ENCODE measurements at regions not wholly inside any gene's neighbourhood (a gene's known extent, or its start where the extent isn't known, plus 50 kb on each side); places are given as distances from the start of the nearest gene placed in this dataset.

DNA sequence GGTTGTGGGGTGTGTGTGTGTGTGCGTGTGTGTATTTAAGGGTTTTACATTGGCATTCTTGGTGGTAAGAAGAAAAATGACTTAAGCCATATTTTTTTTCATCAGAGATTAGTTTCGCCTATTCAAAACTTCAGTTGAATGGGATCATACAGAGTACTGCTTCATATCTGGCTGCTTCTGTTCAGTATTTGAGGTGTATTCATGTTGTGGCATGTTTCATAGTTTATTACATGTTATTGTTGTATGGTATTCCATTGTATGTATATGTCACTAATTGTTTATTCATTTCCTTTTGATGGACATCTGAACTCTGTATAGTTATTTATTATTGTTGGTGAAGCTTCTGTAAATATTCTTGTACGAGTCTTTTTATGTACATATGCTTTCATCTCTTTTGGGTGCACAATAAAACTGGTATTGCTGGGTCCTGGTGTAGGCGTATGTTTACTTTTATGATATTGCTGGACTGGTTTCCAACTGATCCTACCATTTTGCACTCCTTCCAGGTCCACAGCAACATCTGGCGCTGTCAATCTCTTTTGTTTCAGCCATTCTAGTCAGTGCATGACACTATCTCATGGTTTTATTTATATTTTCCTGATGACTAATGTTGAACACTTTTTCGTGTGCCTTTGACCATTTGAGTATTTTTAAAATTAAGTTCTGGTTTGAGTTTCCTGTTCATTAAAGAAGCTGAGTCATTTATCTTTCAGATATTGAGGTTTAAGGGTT is 77.4 kb upstream of the MAF start:
- Histone ChIP-seq H3K27ac (replicated peaks in 1 of 4) (no peak overlapping the region), H3K36me3 (no peaks in the 10 kb centered on the region), H3K4me1 (no peaks in the 10 kb centered on the region), H3K9me3 (peaks cover 0 to 5% (median 0%) of the 10 kb centered on the region in 4 donors), H3K27me3 (no peaks in the 10 kb centered on the region), H3K4me3 (no peak overlapping the region)
- no peak for TF ChIP-seq EP300 (IDR thresholded peaks at IDR 0.05)
- no peak for TF ChIP-seq POLR2AphosphoS5 (IDR thresholded peaks at IDR 0.05)
- TF ChIP-seq, protein P1, sequence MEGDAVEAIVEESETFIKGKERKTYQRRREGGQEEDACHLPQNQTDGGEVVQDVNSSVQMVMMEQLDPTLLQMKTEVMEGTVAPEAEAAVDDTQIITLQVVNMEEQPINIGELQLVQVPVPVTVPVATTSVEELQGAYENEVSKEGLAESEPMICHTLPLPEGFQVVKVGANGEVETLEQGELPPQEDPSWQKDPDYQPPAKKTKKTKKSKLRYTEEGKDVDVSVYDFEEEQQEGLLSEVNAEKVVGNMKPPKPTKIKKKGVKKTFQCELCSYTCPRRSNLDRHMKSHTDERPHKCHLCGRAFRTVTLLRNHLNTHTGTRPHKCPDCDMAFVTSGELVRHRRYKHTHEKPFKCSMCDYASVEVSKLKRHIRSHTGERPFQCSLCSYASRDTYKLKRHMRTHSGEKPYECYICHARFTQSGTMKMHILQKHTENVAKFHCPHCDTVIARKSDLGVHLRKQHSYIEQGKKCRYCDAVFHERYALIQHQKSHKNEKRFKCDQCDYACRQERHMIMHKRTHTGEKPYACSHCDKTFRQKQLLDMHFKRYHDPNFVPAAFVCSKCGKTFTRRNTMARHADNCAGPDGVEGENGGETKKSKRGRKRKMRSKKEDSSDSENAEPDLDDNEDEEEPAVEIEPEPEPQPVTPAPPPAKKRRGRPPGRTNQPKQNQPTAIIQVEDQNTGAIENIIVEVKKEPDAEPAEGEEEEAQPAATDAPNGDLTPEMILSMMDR (IDR thresholded peaks at IDR 0.05) = no peak
- no peak for TF ChIP-seq POLR2A (IDR thresholded peaks at IDR 0.05; ENCODE audit: low read depth)
- intact Hi-C loops (cut with DNase I) = no loop called here
- no peak for DNase-seq (ENCODE audit: extremely low spot score)
- 74% methylated on average over 6 of the region's 6 CpGs for WGBS

DNA sequence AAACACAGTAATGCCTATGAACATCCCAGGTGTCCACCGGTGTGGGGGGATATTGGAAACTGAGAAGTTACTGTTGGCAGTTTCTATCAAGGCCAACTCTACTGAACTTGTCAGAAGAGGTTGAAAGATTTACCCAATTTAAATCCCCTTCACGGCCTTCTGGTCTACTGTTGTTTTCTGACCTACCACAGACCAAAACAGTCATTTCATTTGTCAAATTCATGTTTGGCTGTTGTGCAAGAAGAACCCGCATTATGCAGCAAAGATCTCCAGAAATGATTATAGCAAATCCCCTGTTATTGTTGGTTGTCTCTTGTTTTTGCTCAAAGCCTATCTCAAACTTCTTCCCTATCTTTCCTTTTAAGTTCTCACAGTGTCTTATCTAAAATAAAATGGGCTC is 73.1 kb upstream of the MAF start:
- no peaks in the 10 kb centered on the region for H3K27me3 ChIP-seq
- no peaks in the 10 kb centered on the region for H3K4me1 ChIP-seq

DNA sequence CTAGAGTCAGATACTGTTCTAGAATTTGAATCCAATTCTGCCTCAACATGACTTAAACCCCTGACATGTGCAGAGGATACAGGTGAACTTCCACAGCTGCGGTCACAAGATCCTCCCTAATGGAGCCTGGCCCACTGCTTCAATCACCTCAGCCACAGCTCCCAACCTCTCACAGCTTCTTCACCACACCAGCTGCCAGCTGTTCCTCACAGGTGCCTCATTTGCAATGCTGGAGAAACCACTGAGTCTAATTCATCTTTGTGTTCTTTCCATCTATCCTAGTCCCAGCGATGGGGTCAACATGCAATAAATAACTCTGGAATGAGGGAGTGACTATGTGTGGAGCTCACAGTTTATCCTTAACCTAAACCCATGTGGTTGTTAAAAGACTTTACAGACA is 72.0 kb upstream of the MAF start:
- TF ChIP-seq POLR2AphosphoS5 (IDR thresholded peaks at IDR 0.05) (no peak), POLR2A (IDR thresholded peaks at IDR 0.05; ENCODE audit: low read depth) (no peak), EP300 (IDR thresholded peaks at IDR 0.05) (no peak)
- TF ChIP-seq, protein P1 (IDR thresholded peaks at IDR 0.05) = no peak
- 82% methylated on average over 2 of the region's 2 CpGs for WGBS
- no peak overlapping the region for H3K4me3 ChIP-seq
- H3K9me3 ChIP-seq = no peaks in the 10 kb centered on the region
- no peaks in the 10 kb centered on the region for H3K36me3 ChIP-seq
- no peaks in the 10 kb centered on the region for H3K4me1 ChIP-seq
- peak; percentile 68 for DNase-seq (ENCODE audit: extremely low spot score)
- no peaks in the 10 kb centered on the region for H3K27me3 ChIP-seq
- no peak overlapping the region for H3K27ac ChIP-seq (replicated peaks in 1 of 4)
- intact Hi-C loops (cut with DNase I) = no loop called here

More for the DNA sequence above, 73.1 kb upstream of the MAF start:
- TF ChIP-seq POLR2A (IDR thresholded peaks at IDR 0.05; ENCODE audit: low read depth) = no peak
- TF ChIP-seq, protein P1 (IDR thresholded peaks at IDR 0.05) = no peak
- H3K9me3 ChIP-seq = no peaks in the 10 kb centered on the region
- 78% methylated on average over 3 of the region's 3 CpGs for WGBS
- DNase-seq (ENCODE audit: extremely low spot score) = peak; percentile 74
- intact Hi-C loops (cut with DNase I) = no loop called here
- no peak overlapping the region for H3K4me3 ChIP-seq
- H3K27ac ChIP-seq (replicated peaks in 1 of 4) = no peak overlapping the region
- H3K36me3 ChIP-seq = no peaks in the 10 kb centered on the region

GRCh38 chr16:79668502-79668901 is 68.0 kb upstream of the MAF start:
- 89% methylated on average over 4 of the region's 4 CpGs for WGBS
- intact Hi-C loops (cut with DNase I) = no loop called here
- Histone ChIP-seq H3K27ac (replicated peaks in 1 of 4) (no peak overlapping the region), H3K36me3 (no peaks in the 10 kb centered on the region), H3K4me3 (no peak overlapping the region), H3K27me3 (no peaks in the 10 kb centered on the region), H3K9me3 (no peaks in the 10 kb centered on the region), H3K4me1 (no peaks in the 10 kb centered on the region)
- TF ChIP-seq EP300 (IDR thresholded peaks at IDR 0.05) (no peak), POLR2A (IDR thresholded peaks at IDR 0.05; ENCODE audit: low read depth) (no peak), POLR2AphosphoS5 (IDR thresholded peaks at IDR 0.05) (no peak)
- TF ChIP-seq, protein P1 (IDR thresholded peaks at IDR 0.05) = no peak
- peak; percentile 24 for DNase-seq (ENCODE audit: extremely low spot score)

DNA sequence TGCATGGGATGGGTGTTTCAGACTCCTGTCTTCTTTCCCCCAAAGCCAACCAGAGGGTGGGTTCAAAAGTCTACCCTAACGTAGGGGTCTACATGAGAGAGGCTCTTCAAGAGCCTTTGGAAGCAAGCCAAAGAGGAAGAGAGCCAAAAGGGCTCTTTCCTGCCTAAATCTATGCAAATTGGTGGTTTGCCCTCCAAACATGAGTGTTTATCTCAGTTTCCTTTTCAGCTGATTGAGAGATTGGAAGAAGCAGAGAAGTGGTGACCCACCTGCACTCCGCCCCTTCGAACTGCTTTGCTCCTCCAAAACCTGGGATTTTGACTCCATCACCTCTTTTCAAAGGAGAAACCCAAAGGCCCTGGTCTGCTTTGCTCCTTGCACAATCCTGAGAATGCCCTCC is 65.4 kb upstream of the MAF start:
- no peak for DNase-seq (ENCODE audit: extremely low spot score)
- Histone ChIP-seq H3K27ac (replicated peaks in 1 of 4) (no peak overlapping the region), H3K36me3 (no peaks in the 10 kb centered on the region), H3K9me3 (no peaks in the 10 kb centered on the region), H3K27me3 (no peaks in the 10 kb centered on the region), H3K4me1 (no peaks in the 10 kb centered on the region), H3K4me3 (no peak overlapping the region)
- WGBS = 71% methylated on average over 3 of the region's 3 CpGs
- TF ChIP-seq, protein P1 (IDR thresholded peaks at IDR 0.05) = no peak
- no peak for TF ChIP-seq POLR2AphosphoS5 (IDR thresholded peaks at IDR 0.05)
- TF ChIP-seq EP300 (IDR thresholded peaks at IDR 0.05) = no peak
- TF ChIP-seq POLR2A (IDR thresholded peaks at IDR 0.05; ENCODE audit: low read depth) = no peak
- intact Hi-C loops (cut with DNase I) = no loop called here

Data from esophagus muscularis mucosa (tissue), 4 donors.